AG04449 (cell line): ENCODE measurements at regions not wholly inside any gene's neighbourhood (a gene's known extent, or its start where the extent isn't known, plus 50 kb on each side); places are given as distances from the start of the nearest gene placed in this dataset.

Experiments
- CTCF ChIA-PET: fragments of 350-600 bp; formaldehyde crosslinking; extraction: SDS; loops from one replicate; lab custom pipeline; 2021; ENCODE audit warnings: antibody characterized with exemption; lab: Yijun Ruan, JAX
- POLR2A ChIA-PET: fragments of 400-600, 350-600 bp; formaldehyde crosslinking; extraction: SDS; loops from one replicate; lab custom pipeline; 2020; ENCODE audit warnings: antibody characterized with exemption, inconsistent platforms; lab: Yijun Ruan, JAX
- DNase-seq: peaks from one replicate; pipeline ENCODE4 v3.0.0-alpha.2; 2010; ENCODE audit warnings: low read depth, low spot score
- H3K4me3 ChIP-seq: 2 replicates; pipeline ENCODE4 v1.5.1; 2011; ENCODE audit warnings: low read depth, mild to moderate bottlenecking, control low read depth, low read length
- TF ChIP-seq, protein P1 (sequence below): IDR thresholded peaks from one replicate; pipeline ENCODE4 v1.5.1; 2011; ENCODE audit warnings: mild to moderate bottlenecking, moderate library complexity, low read length, control low read depth, inconsistent platforms; ENCODE audit not compliant: insufficient read depth; ENCODE audit errors: missing control alignments

- TF ChIP-seq, protein P1, sequence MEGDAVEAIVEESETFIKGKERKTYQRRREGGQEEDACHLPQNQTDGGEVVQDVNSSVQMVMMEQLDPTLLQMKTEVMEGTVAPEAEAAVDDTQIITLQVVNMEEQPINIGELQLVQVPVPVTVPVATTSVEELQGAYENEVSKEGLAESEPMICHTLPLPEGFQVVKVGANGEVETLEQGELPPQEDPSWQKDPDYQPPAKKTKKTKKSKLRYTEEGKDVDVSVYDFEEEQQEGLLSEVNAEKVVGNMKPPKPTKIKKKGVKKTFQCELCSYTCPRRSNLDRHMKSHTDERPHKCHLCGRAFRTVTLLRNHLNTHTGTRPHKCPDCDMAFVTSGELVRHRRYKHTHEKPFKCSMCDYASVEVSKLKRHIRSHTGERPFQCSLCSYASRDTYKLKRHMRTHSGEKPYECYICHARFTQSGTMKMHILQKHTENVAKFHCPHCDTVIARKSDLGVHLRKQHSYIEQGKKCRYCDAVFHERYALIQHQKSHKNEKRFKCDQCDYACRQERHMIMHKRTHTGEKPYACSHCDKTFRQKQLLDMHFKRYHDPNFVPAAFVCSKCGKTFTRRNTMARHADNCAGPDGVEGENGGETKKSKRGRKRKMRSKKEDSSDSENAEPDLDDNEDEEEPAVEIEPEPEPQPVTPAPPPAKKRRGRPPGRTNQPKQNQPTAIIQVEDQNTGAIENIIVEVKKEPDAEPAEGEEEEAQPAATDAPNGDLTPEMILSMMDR, result no peak
- DNase-seq, result no peak
- CTCF ChIA-PET, result interaction anchor here (1.8 kb wide), 1 partner anchor 12 kb away, joined by 15 read pairs; no protein-coding TSS in a partner anchor
- H3K4me3 ChIP-seq, result no peak overlapping the region
- POLR2A ChIA-PET, result no interaction called here
These were observed 78.6 kb upstream of the CDH5 start for GRCh38 chr16:66287926-66288325.

DNA sequence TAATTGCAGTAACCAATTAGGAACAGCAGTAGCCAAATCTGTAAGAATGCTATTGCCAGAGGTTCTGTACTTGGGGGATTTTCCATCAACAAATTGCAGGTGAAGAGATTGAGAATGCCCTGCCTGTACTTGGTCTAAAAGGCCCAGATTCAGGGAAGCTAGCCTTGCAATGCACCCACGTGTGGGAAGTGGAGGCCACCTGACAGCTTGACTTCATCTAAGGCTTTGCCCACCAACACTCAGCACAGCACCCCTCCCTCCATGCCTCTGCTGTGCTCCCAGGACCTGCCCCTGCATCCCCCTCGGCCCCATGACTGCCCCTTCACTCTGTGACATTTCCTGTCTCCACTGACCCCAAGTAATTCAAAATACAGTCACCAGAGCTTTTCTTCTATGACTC lies 79.1 kb upstream of the CDH5 start:
- ChIA-PET POLR2A (no interaction called here), CTCF (interaction anchor here (1.8 kb wide), 1 partner anchor 11 kb away, joined by 15 read pairs; no protein-coding TSS in a partner anchor)
- H3K4me3 ChIP-seq, result no peak overlapping the region
- DNase-seq, result no peak
- TF ChIP-seq, protein P1, result no peak

- ChIA-PET CTCF (interaction anchor here (1.8 kb wide), 1 partner anchor 10 kb away, joined by 15 read pairs; no protein-coding TSS in a partner anchor), POLR2A (no interaction called here)
- DNase-seq, result no peak
- H3K4me3 ChIP-seq, result no peak overlapping the region
- TF ChIP-seq, protein P1, result no peak
These were observed 80.0 kb upstream of the CDH5 start for GRCh38 chr16:66286527-66286926.

- ChIA-PET CTCF (interaction anchor here (0.9 to 5.9 kb wide), 4 partner anchors 9 to 79 kb away, joined by 3 to 90 read pairs (median 32); no protein-coding TSS in a partner anchor), POLR2A (no interaction called here)
- TF ChIP-seq, protein P1, result no peak
- no peak for DNase-seq
- no peak overlapping the region for H3K4me3 ChIP-seq
These were observed 87.8 kb upstream of the CDH5 start for GRCh38 chr16:66278604-66279262.

DNA sequence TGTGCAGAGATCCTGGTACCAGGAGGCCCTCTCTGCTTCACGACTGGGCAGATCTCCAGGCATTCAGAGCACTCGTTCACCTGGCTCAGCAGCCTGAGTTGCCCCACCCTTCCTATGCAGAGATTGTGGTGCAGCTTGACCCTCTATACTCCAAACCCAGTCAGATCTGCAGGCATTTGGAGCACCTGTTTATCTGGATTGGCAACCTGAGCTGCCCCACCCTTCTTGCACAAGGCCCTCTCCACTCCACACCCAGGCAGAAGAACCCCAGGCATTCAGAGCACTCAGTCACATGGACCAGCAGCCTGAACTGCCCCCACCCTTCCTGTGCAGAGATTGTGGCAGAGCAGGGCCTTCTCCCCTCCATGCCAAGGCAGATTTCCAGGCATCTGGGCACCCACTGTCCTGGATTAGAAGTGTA lies 88.4 kb upstream of the CDH5 start:
- POLR2A ChIA-PET, result no interaction called here
- no peak overlapping the region for H3K4me3 ChIP-seq
- no peak for DNase-seq
- CTCF ChIA-PET, result interaction anchor here (1.8 to 5.9 kb wide), 3 partner anchors 39 to 79 kb away, joined by 4 to 90 read pairs (median 60); no protein-coding TSS in a partner anchor
- TF ChIP-seq, protein P1, result no peak

GRCh38 chr16:66277311-66278070 lies 89.0 kb upstream of the CDH5 start:
- no peak for DNase-seq
- ChIA-PET POLR2A (no interaction called here), CTCF (interaction anchor here (0.7 to 5.9 kb wide), 6 partner anchors 9 to 80 kb away, joined by 4 to 90 read pairs (median 14); no protein-coding TSS in a partner anchor)
- no peak overlapping the region for H3K4me3 ChIP-seq
- TF ChIP-seq, protein P1, result no peak
